ENCODE measurements at regions not wholly inside any gene's neighbourhood (a gene's known extent, or its start where the extent isn't known, plus 50 kb on each side); places are given as distances from the start of the nearest gene placed in this dataset.

DNA sequence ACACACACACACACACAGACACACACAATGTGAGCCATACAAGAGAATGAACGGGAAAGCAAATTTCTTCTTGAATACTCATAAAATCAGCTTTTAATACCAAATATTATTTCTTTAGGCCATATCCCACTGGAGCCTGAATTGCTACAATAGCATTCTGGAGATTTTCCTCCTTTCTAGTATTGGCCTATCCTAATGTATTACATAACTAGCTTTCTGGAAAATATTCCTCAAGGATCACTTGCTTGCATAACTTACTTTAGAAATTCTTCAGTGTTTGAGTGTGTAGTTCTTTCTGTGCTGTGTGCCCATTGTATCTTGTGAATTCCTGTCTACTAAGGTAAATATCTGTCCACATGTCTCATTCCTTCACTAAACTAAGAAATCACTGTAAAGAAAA, 351.0 kb upstream of the MCTP2 start:
- DNase-seq (ENCODE audit: low read depth in 3 of 3): no peak

- DNase-seq (ENCODE audit: low read depth in 3 of 3): no peak
These were observed 360.8 kb upstream of the MCTP2 start for GRCh38 chr15:93870583-93870982.

GRCh38 chr15:93866948-93867347, 364.4 kb upstream of the MCTP2 start:
- no peak for DNase-seq (ENCODE audit: low read depth in 3 of 3)

DNA sequence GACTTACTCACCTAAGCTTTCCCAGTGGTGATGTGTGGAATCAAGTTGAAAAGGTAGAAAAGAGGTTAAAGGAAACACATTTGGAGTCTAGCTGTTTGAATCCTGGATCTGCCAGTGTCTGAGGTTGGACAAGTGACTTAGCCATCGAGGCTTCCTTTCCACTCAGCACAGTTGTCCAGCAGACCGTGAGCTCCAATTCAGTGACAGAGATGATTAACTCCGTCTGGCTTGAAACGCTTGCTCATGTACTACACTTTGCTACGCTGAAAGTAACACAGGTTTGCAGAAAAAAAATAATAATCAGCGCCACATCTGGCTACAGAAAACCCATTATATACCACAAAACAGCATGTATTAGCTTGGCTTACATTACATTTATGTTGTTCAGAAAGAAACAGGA, 364.9 kb upstream of the MCTP2 start:
- DNase-seq (ENCODE audit: low read depth in 3 of 3): no peak

- no peak for DNase-seq (ENCODE audit: low read depth in 3 of 3)
These were observed 365.8 kb upstream of the MCTP2 start for GRCh38 chr15:93865586-93865985.

DNA sequence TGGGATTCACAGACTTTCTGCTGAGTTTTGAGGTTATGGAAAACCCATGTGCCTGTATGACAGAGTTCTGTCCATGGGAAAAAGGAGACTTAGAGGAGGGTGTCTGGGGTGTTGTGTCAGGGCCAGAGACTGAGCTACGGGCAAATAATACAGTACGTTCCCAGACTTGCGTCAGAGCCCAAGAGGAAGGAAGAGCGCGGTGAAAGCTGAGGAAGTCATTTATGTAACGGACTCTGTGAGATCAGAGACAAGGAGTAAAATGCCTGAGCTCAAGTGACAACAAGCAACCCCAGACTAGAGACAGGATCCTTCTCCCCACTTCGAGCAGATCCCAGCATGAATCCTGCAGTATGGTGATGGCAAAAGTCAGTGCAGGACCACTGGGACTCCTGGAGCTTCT, 368.6 kb upstream of the MCTP2 start:
- no peak for DNase-seq (ENCODE audit: low read depth in 3 of 3)

- no peak for DNase-seq (ENCODE audit: low read depth in 3 of 3)
These were observed 369.2 kb upstream of the MCTP2 start for GRCh38 chr15:93861956-93862741.

- DNase-seq (ENCODE audit: low read depth in 3 of 3): no peak
These were observed 369.9 kb upstream of the MCTP2 start for GRCh38 chr15:93861413-93861812.

DNA sequence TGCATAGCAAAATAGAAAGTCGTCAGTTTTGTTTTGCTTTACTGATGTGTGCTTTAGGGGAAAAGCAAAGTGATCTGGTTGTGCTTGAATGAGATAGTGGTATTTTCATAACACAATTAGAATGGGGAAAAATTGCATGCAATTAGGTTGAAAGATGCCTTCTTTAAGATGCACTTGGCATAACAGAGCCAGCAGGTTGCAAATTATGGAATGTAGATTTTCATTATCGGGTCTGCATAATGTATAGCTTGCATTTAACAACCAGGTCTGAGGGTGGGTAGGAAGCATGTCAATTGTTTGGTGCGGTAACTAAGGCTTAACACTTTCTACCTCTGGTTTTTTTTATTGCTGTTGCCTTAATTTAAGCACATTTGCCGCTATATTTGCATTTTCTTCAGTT, 370.7 kb upstream of the MCTP2 start:
- no peak for DNase-seq (ENCODE audit: low read depth in 3 of 3)

DNA sequence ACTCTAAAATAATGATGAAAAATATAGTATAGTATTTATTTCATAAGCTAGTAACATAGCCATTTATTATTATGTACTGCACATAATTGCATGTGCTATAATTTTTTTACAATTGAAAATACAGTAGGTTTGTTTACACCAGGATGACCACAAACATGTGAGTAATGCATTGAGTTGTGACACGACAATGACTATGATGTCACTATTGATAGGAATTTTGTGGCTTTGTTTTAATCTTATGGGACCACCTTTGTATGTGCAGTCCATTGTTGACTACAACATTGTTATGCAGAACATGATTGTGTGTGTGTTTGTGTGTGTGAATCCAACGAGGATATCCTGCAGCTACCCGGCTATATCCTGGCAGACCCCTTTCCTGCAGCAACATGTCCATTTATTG, 372.2 kb upstream of the MCTP2 start:
- no peak for DNase-seq (ENCODE audit: low read depth in 3 of 3)

GRCh38 chr15:93855181-93855826, 376.1 kb upstream of the MCTP2 start:
- DNase-seq (ENCODE audit: low read depth in 3 of 3): no peak

GRCh38 chr15:93854088-93854487, 377.3 kb upstream of the MCTP2 start:
- no peak for DNase-seq (ENCODE audit: low read depth in 3 of 3)

DNA sequence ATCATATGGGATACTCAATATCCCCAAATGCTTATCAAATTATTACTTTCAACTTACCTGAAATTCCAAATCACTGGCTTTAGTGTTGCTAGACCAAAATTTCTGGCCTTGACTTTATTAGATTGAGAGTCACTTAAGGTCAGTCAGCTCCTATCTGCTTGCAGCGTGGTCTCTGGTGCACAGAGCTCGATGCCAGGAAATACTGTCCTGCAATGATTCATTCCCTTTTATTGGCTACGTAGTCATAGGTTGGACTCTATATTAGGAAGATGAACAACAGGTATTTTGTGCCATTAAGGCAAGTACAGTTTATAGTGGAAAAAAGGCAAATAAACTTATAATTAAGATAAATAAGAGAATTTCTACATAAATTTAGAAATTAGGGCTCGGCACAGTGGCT, 378.6 kb upstream of the MCTP2 start:
- no peak for DNase-seq (ENCODE audit: low read depth in 3 of 3)

- DNase-seq (ENCODE audit: low read depth in 3 of 3): no peak
These were observed 382.9 kb upstream of the MCTP2 start for GRCh38 chr15:93848490-93848889.

GRCh38 chr15:93848076-93848475, 383.3 kb upstream of the MCTP2 start:
- DNase-seq (ENCODE audit: low read depth in 3 of 3): no peak

GRCh38 chr15:93846148-93846547, 385.2 kb upstream of the MCTP2 start:
- no peak for DNase-seq (ENCODE audit: low read depth in 3 of 3)

DNA sequence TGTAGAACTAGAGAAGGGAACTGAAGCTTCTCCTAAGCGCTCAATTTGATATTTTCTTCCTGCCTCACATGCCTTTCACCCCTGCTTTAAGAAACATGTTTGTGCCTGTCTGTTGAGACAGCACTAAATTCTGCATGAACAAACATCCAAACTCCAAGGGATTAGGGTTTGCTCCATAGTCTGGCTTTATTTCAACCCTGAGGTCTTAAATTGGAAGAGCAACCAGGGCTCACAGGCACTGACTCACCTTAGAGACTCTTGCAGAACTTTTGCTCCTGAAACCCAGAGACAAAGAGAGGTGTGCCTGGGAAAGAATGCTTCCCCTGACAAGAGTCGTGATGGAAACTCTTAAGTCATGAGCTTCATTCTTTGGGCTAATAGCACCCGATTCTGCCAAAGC, 393.9 kb upstream of the MCTP2 start:
- no peak for DNase-seq (ENCODE audit: low read depth in 3 of 3)

- DNase-seq (ENCODE audit: low read depth in 3 of 3): no peak
These were observed 396.0 kb upstream of the MCTP2 start for GRCh38 chr15:93835344-93835743.

- DNase-seq (ENCODE audit: low read depth in 3 of 3): no peak
These were observed 399.7 kb upstream of the MCTP2 start for GRCh38 chr15:93831641-93832040.

DNA sequence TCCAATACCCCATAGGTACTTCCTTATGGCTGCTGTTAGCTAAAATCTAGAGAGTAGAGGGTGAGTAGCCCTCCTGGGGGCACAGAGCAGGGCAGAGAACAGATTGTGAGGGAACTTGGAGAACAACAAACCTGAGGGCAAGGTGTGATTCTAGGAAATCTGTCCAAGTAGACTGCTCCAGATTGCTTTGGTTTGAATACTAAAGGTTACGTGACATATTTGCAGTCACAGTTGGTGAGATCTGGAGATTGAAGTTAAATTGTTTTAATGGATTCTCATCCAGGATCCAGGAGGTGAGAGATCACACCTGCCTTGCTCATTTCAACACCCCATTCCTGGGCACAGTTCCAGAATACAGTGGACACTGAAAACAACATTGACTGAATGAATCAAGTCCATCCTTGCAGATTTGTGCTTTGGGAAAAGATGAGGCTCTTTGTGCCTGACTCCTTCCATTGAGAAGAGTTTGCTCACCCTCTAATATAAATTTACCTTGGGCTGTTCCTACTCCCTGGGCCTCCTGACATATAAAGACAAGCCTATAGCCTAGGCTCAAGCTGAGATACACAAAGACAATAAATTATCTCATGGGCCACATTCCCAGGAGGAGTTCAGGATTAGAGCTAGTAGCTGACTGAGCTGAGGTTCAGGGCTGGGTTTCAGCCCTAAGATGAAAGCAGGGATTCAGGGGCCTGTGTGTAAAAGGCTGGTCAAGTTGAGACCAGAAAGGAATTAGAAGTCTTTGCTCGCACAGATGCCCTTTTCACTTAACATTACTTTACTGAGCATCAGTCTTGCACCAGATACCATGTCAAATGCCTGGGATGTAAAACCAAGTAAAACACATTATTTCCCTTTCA, 400.9 kb upstream of the MCTP2 start:
- no peak for DNase-seq (ENCODE audit: low read depth in 3 of 3)

DNA sequence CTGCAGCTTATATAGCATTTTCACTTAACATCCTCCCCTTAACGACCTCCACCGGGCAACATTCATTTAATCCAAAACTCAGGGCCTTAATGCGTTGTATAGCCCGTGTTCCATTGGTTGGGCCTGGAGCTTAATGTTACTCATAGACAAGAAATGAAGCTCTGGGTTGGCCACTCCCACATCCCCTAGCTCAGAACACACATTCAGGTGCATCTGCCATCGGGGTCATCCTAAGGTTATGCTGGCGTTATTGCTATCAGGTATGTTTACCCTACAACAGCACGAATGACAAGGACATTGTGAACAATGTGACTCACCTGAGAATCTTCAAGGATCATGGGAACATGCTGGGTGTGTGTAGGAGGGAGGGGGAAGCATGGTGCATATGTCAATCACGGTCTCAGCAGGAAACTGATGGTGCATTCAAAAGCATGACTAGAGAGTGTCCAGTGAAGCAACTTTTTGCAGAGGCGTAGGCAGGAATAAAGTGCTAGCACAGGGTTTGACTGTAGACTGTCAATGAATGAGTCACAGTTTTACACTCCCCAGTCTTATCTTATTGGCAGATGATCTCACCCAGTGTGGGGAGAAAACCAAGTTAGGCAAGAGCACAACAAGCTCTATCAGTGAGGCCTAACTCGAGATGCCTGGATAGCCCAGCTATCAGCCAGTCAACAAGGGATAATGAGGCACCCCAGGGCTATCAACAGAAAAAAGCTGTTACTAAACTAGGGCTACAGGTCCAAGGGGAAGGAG, 402.1 kb upstream of the MCTP2 start:
- no peak for DNase-seq (ENCODE audit: low read depth in 3 of 3)

- no peak for DNase-seq (ENCODE audit: low read depth in 3 of 3)
These were observed 404.6 kb upstream of the MCTP2 start for GRCh38 chr15:93826790-93827189.

All from stimulated activated CD4-positive, alpha-beta T cell treated with anti-CD3 and anti-CD28 coated beads, TNF-alpha, amount 100 ng/mL, for 48 hours (primary cell).